GM12878 (cell line): ENCODE measurements at regions not wholly inside any gene's neighbourhood (a gene's known extent, or its start where the extent isn't known, plus 50 kb on each side); places are given as distances from the start of the nearest gene placed in this dataset.

Experiments used
- ATAC-seq: fragments of 200-7000 bp; cut with Tn5 transposase; 3 replicates; pipeline ENCODE4 v1.9.1; 2020; ENCODE audit warnings: mild to moderate bottlenecking, moderate library complexity
- BruUV-seq: library from RNA; stranded (reverse); fragments of 400-500 nt; replicated peaks from 2 replicates; lab custom pipeline; 2021; lab: Mats Ljungman, UMichigan
- CTCF ChIA-PET: fragments of 300-600 bp; sonication (Branson Sonifier 250); formaldehyde crosslinking; extraction: SDS; loops from one replicate; lab custom pipeline; 2021; ENCODE audit warnings: inconsistent platforms; lab: Yijun Ruan, JAX
- POLR2A ChIA-PET: fragments of 350-600 bp; formaldehyde crosslinking; extraction: SDS; loops from one replicate; lab custom pipeline; 2021; ENCODE audit warnings: inconsistent platforms; lab: Charles Lee
- RAD21 ChIA-PET: fragments of 300-600 bp; sonication (Branson Sonifier 250); formaldehyde crosslinking; loops from one replicate; lab custom pipeline; 2023; ENCODE audit warnings: antibody characterized with exemption; ENCODE audit not compliant: unreplicated experiment; lab: Charles Lee
- SMC1A ChIA-PET: fragments of 300-600 bp; sonication (Branson Sonifier 250); formaldehyde crosslinking; loops from one replicate; lab custom pipeline; 2023; ENCODE audit not compliant: unreplicated experiment, uncharacterized antibody; lab: Charles Lee
- DNase-seq: peaks from one replicate; pipeline ENCODE4 v3.0.0-alpha.2; 2011; ENCODE audit warnings: low read depth, low spot score
- FAIRE-seq: peaks from 3 replicates; lab custom pipeline; 2011; peaks lifted over from hg19 to GRCh38; lab: Jason Lieb, UNC
- H2AFZ ChIP-seq: 2 replicates; pipeline ENCODE4 v1.6.0; 2011; ENCODE audit warnings: low read depth, low read length, control low read depth; ENCODE audit not compliant: control insufficient read depth
- H3K27ac ChIP-seq: 2 replicates; pipeline ENCODE4 v1.5.1; 2011; ENCODE audit warnings: control low read depth; ENCODE audit not compliant: control insufficient read depth, insufficient read depth
- H3K27me3 ChIP-seq, 2 experiments: replicated peaks in 1 of 2; 2 replicates each; pipeline versions ENCODE4 v1.6.0 to v1.6.1; 2011; ENCODE audit warnings: low read length in 1 of 2; ENCODE audit not compliant: control insufficient read depth in 2 of 2, insufficient read depth in 2 of 2
- H3K36me3 ChIP-seq, 2 experiments: 2 replicates each; pipeline ENCODE4 v1.5.1; 2011; ENCODE audit warnings: low read length in 1 of 2; ENCODE audit not compliant: control insufficient read depth in 2 of 2, insufficient read depth in 2 of 2
- H3K4me1 ChIP-seq: 2 replicates; pipeline ENCODE4 v1.6.1; 2011; ENCODE audit warnings: mild to moderate bottlenecking, low read length, moderate library complexity, mixed read lengths; ENCODE audit not compliant: control insufficient read depth, insufficient read depth
- H3K4me2 ChIP-seq: 2 replicates; pipeline ENCODE4 v1.6.0; 2011; ENCODE audit warnings: control low read depth; ENCODE audit not compliant: control insufficient read depth, insufficient read depth
- H3K4me3 ChIP-seq: fragments of 200-600 bp; sonication (generic); 2 replicates; pipeline ENCODE4 v1.5.1; 2016
- H3K79me2 ChIP-seq: 2 replicates; pipeline ENCODE4 v1.6.0; 2011; ENCODE audit warnings: low read length; ENCODE audit not compliant: control insufficient read depth, insufficient read depth
- H3K9ac ChIP-seq: 2 replicates; pipeline ENCODE4 v1.8.0; 2011; ENCODE audit warnings: low read length, control low read depth, mixed read lengths; ENCODE audit not compliant: control insufficient read depth, insufficient read depth
- H3K9me3 ChIP-seq: replicated peaks from 3 replicates; pipeline ENCODE4 v1.5.1; 2011; ENCODE audit warnings: mild to moderate bottlenecking, low read length; ENCODE audit not compliant: control insufficient read depth, insufficient read depth
- H4K20me1 ChIP-seq: 2 replicates; pipeline ENCODE4 v1.6.0; 2011; ENCODE audit not compliant: control insufficient read depth, insufficient read depth
- CEBPZ ChIP-seq: fragments of 150-350 bp; IDR thresholded peaks from 2 replicates; pipeline ENCODE4 v1.6.1; 2016; ENCODE audit warnings: low read depth, low read length
- CHD1 ChIP-seq: IDR thresholded peaks from 2 replicates; pipeline ENCODE4 v1.6.1; 2012; ENCODE audit warnings: low read depth, low read length, improper control_type of control experiment
- E4F1 ChIP-seq: fragments of 450-650 bp; IDR thresholded peaks from 2 replicates; pipeline ENCODE4 v1.6.1; 2018; ENCODE audit warnings: borderline replicate concordance, mild to moderate bottlenecking; ENCODE audit not compliant: partially characterized antibody
- EZH2 ChIP-seq: IDR thresholded peaks from 2 replicates; pipeline ENCODE4 v1.6.1; 2012; ENCODE audit warnings: low read depth, mild to moderate bottlenecking, control low read depth, inconsistent platforms, low read length, borderline replicate concordance; ENCODE audit not compliant: control insufficient read depth
- KDM1A ChIP-seq: fragments of 200-600 bp; sonication (generic); IDR thresholded peaks from 2 replicates; pipeline ENCODE4 v1.6.1; 2016; ENCODE audit warnings: borderline replicate concordance
- RAD21 ChIP-seq: IDR thresholded peaks from 2 replicates; pipeline ENCODE4 v1.6.1; 2011; ENCODE audit warnings: mild to moderate bottlenecking, low read depth, low read length, moderate library complexity; ENCODE audit not compliant: insufficient read depth
- SIN3A ChIP-seq: IDR thresholded peaks from 2 replicates; pipeline ENCODE4 v1.6.1; 2012; ENCODE audit warnings: low read depth, low read length, improper control_type of control experiment
- SMAD1 ChIP-seq: fragments of 450-650 bp; IDR thresholded peaks from 2 replicates; pipeline ENCODE4 v1.6.1; 2018; ENCODE audit warnings: mild to moderate bottlenecking, low read depth; ENCODE audit not compliant: partially characterized antibody
- SMAD5 ChIP-seq: IDR thresholded peaks from 2 replicates; pipeline ENCODE4 v1.6.1; 2016; ENCODE audit warnings: antibody characterized with exemption, low read depth
- SRF ChIP-seq, 2 experiments: IDR thresholded peaks; 2 replicates each; pipeline ENCODE4 v1.6.1; 2011; ENCODE audit warnings: low read depth in 2 of 2, low read length in 2 of 2, mild to moderate bottlenecking in 1 of 2, moderate library complexity in 1 of 2
- TARDBP ChIP-seq: IDR thresholded peaks from 2 replicates; pipeline ENCODE4 v1.6.1; 2016; ENCODE audit warnings: borderline replicate concordance
- TCF7 ChIP-seq: IDR thresholded peaks from 2 replicates; pipeline ENCODE4 v1.6.1; 2014; ENCODE audit warnings: antibody characterized with exemption, borderline replicate concordance
- WRNIP1 ChIP-seq: IDR thresholded peaks from 2 replicates; pipeline ENCODE4 v1.6.1; 2011; ENCODE audit warnings: low read depth, low read length, improper control_type of control experiment, borderline replicate concordance
- YY1 ChIP-seq: IDR thresholded peaks from 2 replicates; pipeline ENCODE4 v1.6.1; 2011; ENCODE audit warnings: low read depth, mild to moderate bottlenecking, low read length
- WGBS: methylation state at CpG from one replicate; pipeline ENCODE4 v1.1.6; 2016; ENCODE audit warnings: low lambda C conversion rate; ENCODE audit not compliant: insufficient replicate concordance, insufficient coverage; ENCODE audit errors: missing lambda C conversion rate; 5-methylcytosine and 5-hydroxymethylcytosine counted together
- in situ Hi-C: fragments of 300-500 bp; cut with MboI; formaldehyde crosslinking; loops from 9 replicates; pipeline ENCODE4 v1.14.3; 2018; ENCODE audit warnings: mixed read lengths
- intact Hi-C: fragments of 100-400 bp; cut with micrococcal nuclease; formaldehyde crosslinking; loops from one replicate; pipeline ENCODE4 v1.14.2; 2022; ENCODE audit not compliant: unreplicated experiment

GRCh38 chr5:58362135-58362534, 97.8 kb downstream of the PLK2 start:
- no peak overlapping the region for H3K27ac ChIP-seq
- no peak for FAIRE-seq
- H3K79me2 ChIP-seq: no peaks in the 10 kb centered on the region
- H3K9ac ChIP-seq: no peak overlapping the region
- WGBS: 7% methylated on average over 3 of the region's 3 CpGs
- no TSS peak for BruUV-seq
- in situ Hi-C loops (no loop called here), intact Hi-C loops (no loop called here)
- DNase-seq: no peak
- ATAC-seq: no peak
- H3K4me2 ChIP-seq: no peak overlapping the region
- ChIA-PET RAD21 (no interaction called here), SMC1A (no interaction called here), CTCF (no interaction called here), POLR2A (no interaction called here)
- no peaks in the 10 kb centered on the region for H4K20me1 ChIP-seq
- H3K36me3 ChIP-seq: no peaks in the 10 kb centered on the region
- H3K4me1 ChIP-seq: no peaks in the 10 kb centered on the region
- H3K4me3 ChIP-seq: no peak overlapping the region
- no peaks in the 10 kb centered on the region for H3K9me3 ChIP-seq
- H2AFZ ChIP-seq: no peak overlapping the region
- TF ChIP-seq SMAD5 (no peak), SMAD1 (no peak), SIN3A (no peak), KDM1A (no peak), CEBPZ (no peak), TARDBP (no peak), CHD1 (no peak), SRF (IDR thresholded peaks at IDR 0.05; ENCODE audit: low read depth in 2 of 2, low read length in 2 of 2) (no peak), E4F1 (no peak), YY1 (no peak), WRNIP1 (no peak), TCF7 (no peak), EZH2 (no peak), RAD21 (no peak)
- no peaks in the 10 kb centered on the region for H3K27me3 ChIP-seq
